Neural progenitor cell (in vitro differentiated cells): ENCODE measurements at regions not wholly inside any gene's neighbourhood (a gene's known extent, or its start where the extent isn't known, plus 50 kb on each side); places are given as distances from the start of the nearest gene placed in this dataset.

Experiments
- DNase-seq: peaks from one replicate; pipeline ENCODE4 v3.0.0-alpha.2; 2016; ENCODE audit warnings: low spot score
- H2AFZ ChIP-seq: fragments of 200-600 bp; sonication (generic); replicated peaks from 2 replicates; pipeline ENCODE4 v1.6.1; 2016; ENCODE audit warnings: antibody characterized with exemption
- H3F3A ChIP-seq: fragments of 200-600 bp; sonication (generic); 2 replicates; pipeline ENCODE4 v1.6.1; 2016; ENCODE audit warnings: antibody characterized with exemption, low read depth
- H3K27ac ChIP-seq: fragments of 200-600 bp; sonication (generic); 2 replicates; pipeline ENCODE4 v1.5.1; 2016; ENCODE audit warnings: mild to moderate bottlenecking
- H3K27me3 ChIP-seq: fragments of 200-600 bp; sonication (generic); 2 replicates; pipeline ENCODE4 v1.6.1; 2016; ENCODE audit warnings: mild to moderate bottlenecking, moderate library complexity
- H3K36me3 ChIP-seq: fragments of 200-600 bp; sonication (generic); 2 replicates; pipeline ENCODE4 v1.5.1; 2016
- H3K4me1 ChIP-seq: fragments of 200-600 bp; sonication (generic); 2 replicates; pipeline ENCODE4 v1.6.1; 2016; ENCODE audit warnings: mixed run types
- H3K4me2 ChIP-seq: fragments of 200-600 bp; sonication (generic); 2 replicates; pipeline ENCODE4 v1.6.1; 2016
- H3K4me3 ChIP-seq: fragments of 200-600 bp; sonication (generic); 2 replicates; pipeline ENCODE4 v1.5.1; 2016
- H3K79me2 ChIP-seq: fragments of 200-600 bp; sonication (generic); 2 replicates; pipeline ENCODE4 v1.6.1; 2016; ENCODE audit warnings: low read depth
- H3K9ac ChIP-seq: fragments of 200-600 bp; sonication (generic); 2 replicates; pipeline ENCODE4 v1.6.1; 2016
- H3K9me3 ChIP-seq: fragments of 200-600 bp; sonication (generic); 2 replicates; pipeline ENCODE4 v1.5.1; 2016; ENCODE audit warnings: low read depth
- H4K20me1 ChIP-seq: fragments of 200-600 bp; sonication (generic); 2 replicates; pipeline ENCODE4 v1.6.1; 2016; ENCODE audit warnings: low read depth
- H3K27ac Mint-ChIP-seq: 3 replicates; pipeline ENCODE4 v1.8.0; 2021; ENCODE audit warnings: mixed read lengths
- H3K27me3 Mint-ChIP-seq: 2 replicates; pipeline ENCODE4 v1.8.0; 2022; ENCODE audit warnings: low read depth, mild to moderate bottlenecking, inconsistent platforms, moderate library complexity, mixed read lengths; ENCODE audit not compliant: insufficient read depth
- H3K36me3 Mint-ChIP-seq: 3 replicates; pipeline ENCODE4 v1.8.0; 2021; ENCODE audit warnings: mixed read lengths
- H3K4me1 Mint-ChIP-seq: 3 replicates; pipeline ENCODE4 v1.8.0; 2021; ENCODE audit warnings: mixed read lengths
- H3K4me3 Mint-ChIP-seq: 3 replicates; pipeline ENCODE4 v1.8.0; 2021; ENCODE audit warnings: mild to moderate bottlenecking, moderate library complexity, mixed read lengths
- H3K9me3 Mint-ChIP-seq: 3 replicates; pipeline ENCODE4 v1.8.0; 2020; ENCODE audit warnings: mixed read lengths
- EZH2 ChIP-seq: fragments of 200-600 bp; sonication (generic); IDR thresholded peaks from 2 replicates; pipeline ENCODE4 v1.6.1; 2017; ENCODE audit warnings: antibody characterized with exemption, mild to moderate bottlenecking, moderate library complexity
- EZH2phosphoT487 ChIP-seq: fragments of 200-600 bp; sonication (generic); IDR thresholded peaks from 2 replicates; pipeline ENCODE4 v1.6.1; 2017; ENCODE audit warnings: antibody characterized with exemption
- TF ChIP-seq, protein P1 (sequence below): fragments of 200-600 bp; sonication (generic); IDR thresholded peaks from 2 replicates; pipeline ENCODE4 v1.5.1; 2017; ENCODE audit warnings: antibody characterized with exemption, mild to moderate bottlenecking

DNA sequence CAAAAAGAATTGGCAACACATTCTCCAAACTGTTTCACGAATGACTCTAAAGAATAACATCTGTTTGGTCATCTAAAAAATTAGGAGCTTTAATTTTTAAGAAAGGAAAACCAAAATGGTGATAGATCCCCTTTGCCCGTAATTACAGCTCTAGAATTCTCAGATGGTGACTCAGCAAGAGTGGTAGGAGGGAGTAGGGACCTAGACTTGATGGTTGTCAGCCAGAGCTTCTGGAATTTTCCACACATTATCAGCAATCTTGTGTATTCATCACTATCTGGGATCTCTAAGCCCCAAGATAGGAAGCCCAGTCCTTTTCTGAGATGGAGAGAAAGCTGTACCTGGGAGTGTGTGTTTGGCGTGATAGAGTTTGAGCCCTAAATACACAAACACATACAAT lies 103.9 kb upstream of the RAB40AL start:
- peaks cover 5% of the 10 kb centered on the region for H3K27me3 Mint-ChIP-seq
- no peaks in the 10 kb centered on the region for H4K20me1 ChIP-seq
- H3K4me1 ChIP-seq = no peaks in the 10 kb centered on the region
- no peak overlapping the region for H3K4me3 ChIP-seq
- no peak for TF ChIP-seq EZH2
- no peak for TF ChIP-seq EZH2phosphoT487
- TF ChIP-seq, protein P1, sequence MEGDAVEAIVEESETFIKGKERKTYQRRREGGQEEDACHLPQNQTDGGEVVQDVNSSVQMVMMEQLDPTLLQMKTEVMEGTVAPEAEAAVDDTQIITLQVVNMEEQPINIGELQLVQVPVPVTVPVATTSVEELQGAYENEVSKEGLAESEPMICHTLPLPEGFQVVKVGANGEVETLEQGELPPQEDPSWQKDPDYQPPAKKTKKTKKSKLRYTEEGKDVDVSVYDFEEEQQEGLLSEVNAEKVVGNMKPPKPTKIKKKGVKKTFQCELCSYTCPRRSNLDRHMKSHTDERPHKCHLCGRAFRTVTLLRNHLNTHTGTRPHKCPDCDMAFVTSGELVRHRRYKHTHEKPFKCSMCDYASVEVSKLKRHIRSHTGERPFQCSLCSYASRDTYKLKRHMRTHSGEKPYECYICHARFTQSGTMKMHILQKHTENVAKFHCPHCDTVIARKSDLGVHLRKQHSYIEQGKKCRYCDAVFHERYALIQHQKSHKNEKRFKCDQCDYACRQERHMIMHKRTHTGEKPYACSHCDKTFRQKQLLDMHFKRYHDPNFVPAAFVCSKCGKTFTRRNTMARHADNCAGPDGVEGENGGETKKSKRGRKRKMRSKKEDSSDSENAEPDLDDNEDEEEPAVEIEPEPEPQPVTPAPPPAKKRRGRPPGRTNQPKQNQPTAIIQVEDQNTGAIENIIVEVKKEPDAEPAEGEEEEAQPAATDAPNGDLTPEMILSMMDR = no peak
- no peak overlapping the region for H3K27ac Mint-ChIP-seq
- H3K9me3 Mint-ChIP-seq = peaks cover 2% of the 10 kb centered on the region
- no peak overlapping the region for H2AFZ ChIP-seq
- DNase-seq = no peak
- H3K4me2 ChIP-seq = no peak overlapping the region
- H3K27ac ChIP-seq = no peak overlapping the region
- no peak overlapping the region for H3K4me3 Mint-ChIP-seq
- H3K79me2 ChIP-seq = no peaks in the 10 kb centered on the region
- no peaks in the 10 kb centered on the region for H3K36me3 ChIP-seq
- no peaks in the 10 kb centered on the region for H3F3A ChIP-seq
- H3K36me3 Mint-ChIP-seq = no peaks in the 10 kb centered on the region
- H3K9me3 ChIP-seq = no peaks in the 10 kb centered on the region
- H3K9ac ChIP-seq = no peak overlapping the region
- H3K27me3 ChIP-seq = no peaks in the 10 kb centered on the region
- H3K4me1 Mint-ChIP-seq = peaks cover 3% of the 10 kb centered on the region

DNA sequence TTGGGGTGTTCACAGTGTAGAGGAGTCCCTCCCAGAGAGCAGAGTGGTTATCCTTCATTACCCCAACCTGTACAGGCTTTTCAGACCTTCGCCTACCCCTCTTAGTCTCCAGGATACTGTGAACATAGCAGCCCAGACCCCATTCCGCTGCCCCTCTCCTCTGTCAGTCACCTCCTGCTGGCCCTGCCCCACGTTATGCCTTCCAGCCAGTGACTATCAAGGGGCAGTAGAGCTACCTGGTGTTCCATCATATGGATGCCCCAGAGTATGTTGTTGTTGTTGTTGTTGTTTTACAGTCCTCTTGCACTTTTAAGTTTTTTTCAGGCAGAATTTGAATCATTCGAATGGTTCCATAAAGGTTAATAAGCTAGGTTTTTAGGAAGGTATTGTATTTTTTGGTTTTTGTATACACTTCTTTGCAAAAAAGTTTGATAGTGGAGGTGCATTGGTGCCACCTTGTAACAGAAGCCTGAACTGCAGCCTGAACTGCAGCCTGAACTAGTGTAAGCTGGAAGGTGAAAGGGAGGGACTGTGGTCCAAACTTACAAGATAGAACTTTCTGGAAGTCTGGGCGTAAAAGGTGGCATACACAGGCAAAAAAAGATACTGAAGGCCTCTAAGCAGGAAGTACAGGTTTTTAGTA lies 101.4 kb upstream of the RAB40AL start:
- Mint-ChIP-seq H3K9me3 (peaks cover 2% of the 10 kb centered on the region), H3K27ac (no peak overlapping the region), H3K27me3 (peaks cover 7% of the 10 kb centered on the region), H3K36me3 (no peaks in the 10 kb centered on the region), H3K4me3 (no peak overlapping the region), H3K4me1 (peaks cover 3% of the 10 kb centered on the region)
- H3K36me3 ChIP-seq = no peaks in the 10 kb centered on the region
- DNase-seq = peak; percentile 19
- H3K79me2 ChIP-seq = no peaks in the 10 kb centered on the region
- H4K20me1 ChIP-seq = no peaks in the 10 kb centered on the region
- no peaks in the 10 kb centered on the region for H3K4me1 ChIP-seq
- H3K27ac ChIP-seq = no peak overlapping the region
- H2AFZ ChIP-seq = no peak overlapping the region
- no peak overlapping the region for H3K9ac ChIP-seq
- H3K27me3 ChIP-seq = no peaks in the 10 kb centered on the region
- TF ChIP-seq EZH2 = no peak
- no peak for TF ChIP-seq EZH2phosphoT487
- TF ChIP-seq, protein P1 = peak; percentile 52
- no peaks in the 10 kb centered on the region for H3F3A ChIP-seq
- H3K9me3 ChIP-seq = no peaks in the 10 kb centered on the region
- no peak overlapping the region for H3K4me3 ChIP-seq
- H3K4me2 ChIP-seq = no peak overlapping the region

DNA sequence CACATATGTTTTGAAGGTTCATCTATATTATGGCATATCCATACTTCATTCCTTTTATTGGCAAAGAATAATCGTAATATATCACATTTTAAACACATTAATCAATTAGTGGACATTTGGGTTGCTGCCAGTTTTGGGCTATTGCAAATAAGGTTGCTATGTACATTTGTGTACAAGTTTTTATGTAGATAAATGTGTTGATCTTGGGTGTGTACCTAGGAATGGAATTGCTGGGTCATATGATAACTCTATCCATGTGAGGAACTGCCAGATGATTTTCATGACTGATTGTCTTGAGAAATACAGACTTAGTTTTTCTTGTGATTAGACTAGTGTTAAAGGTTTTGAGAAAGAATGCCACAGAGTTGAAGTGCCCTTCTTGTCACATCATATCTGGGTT lies 99.2 kb upstream of the RAB40AL start:
- Histone ChIP-seq H3K36me3 (no peaks in the 10 kb centered on the region), H3K4me1 (no peaks in the 10 kb centered on the region), H2AFZ (no peak overlapping the region), H3F3A (no peaks in the 10 kb centered on the region), H3K79me2 (no peaks in the 10 kb centered on the region), H3K4me3 (no peak overlapping the region), H3K4me2 (no peak overlapping the region), H3K27me3 (no peaks in the 10 kb centered on the region), H3K9me3 (no peaks in the 10 kb centered on the region), H4K20me1 (no peaks in the 10 kb centered on the region), H3K27ac (no peak overlapping the region), H3K9ac (no peak overlapping the region)
- no peaks in the 10 kb centered on the region for H3K9me3 Mint-ChIP-seq
- no peak overlapping the region for H3K27ac Mint-ChIP-seq
- H3K27me3 Mint-ChIP-seq = peaks cover 2% of the 10 kb centered on the region
- TF ChIP-seq EZH2 = no peak
- TF ChIP-seq EZH2phosphoT487 = no peak
- TF ChIP-seq, protein P1 = no peak
- DNase-seq = no peak
- no peak overlapping the region for H3K4me3 Mint-ChIP-seq
- H3K4me1 Mint-ChIP-seq = peaks cover under 1% of the 10 kb centered on the region
- H3K36me3 Mint-ChIP-seq = no peaks in the 10 kb centered on the region
